ENCODE measurements at regions not wholly inside any gene's neighbourhood (a gene's known extent, or its start where the extent isn't known, plus 50 kb on each side); places are given as distances from the start of the nearest gene placed in this dataset.
A peak's percentile ranks its signal among the peaks of the same experiment; 100 is the strongest.

GRCh38 chr14:56379956-56380355 is 199.6 kb upstream of the TMEM260 start:
- no peak for TF ChIP-seq EZH2 (IDR thresholded peaks at IDR 0.05; ENCODE audit: borderline replicate concordance, low read depth, low read length, severe bottlenecking)
- TF ChIP-seq, protein P1, sequence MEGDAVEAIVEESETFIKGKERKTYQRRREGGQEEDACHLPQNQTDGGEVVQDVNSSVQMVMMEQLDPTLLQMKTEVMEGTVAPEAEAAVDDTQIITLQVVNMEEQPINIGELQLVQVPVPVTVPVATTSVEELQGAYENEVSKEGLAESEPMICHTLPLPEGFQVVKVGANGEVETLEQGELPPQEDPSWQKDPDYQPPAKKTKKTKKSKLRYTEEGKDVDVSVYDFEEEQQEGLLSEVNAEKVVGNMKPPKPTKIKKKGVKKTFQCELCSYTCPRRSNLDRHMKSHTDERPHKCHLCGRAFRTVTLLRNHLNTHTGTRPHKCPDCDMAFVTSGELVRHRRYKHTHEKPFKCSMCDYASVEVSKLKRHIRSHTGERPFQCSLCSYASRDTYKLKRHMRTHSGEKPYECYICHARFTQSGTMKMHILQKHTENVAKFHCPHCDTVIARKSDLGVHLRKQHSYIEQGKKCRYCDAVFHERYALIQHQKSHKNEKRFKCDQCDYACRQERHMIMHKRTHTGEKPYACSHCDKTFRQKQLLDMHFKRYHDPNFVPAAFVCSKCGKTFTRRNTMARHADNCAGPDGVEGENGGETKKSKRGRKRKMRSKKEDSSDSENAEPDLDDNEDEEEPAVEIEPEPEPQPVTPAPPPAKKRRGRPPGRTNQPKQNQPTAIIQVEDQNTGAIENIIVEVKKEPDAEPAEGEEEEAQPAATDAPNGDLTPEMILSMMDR (IDR thresholded peaks at IDR 0.05; ENCODE audit: borderline replicate concordance, extremely low read depth, low read length, poor library complexity, severe bottlenecking): no peak
- no peak overlapping the region for H3K9ac ChIP-seq (ENCODE audit: low read depth, low read length)
- no peak overlapping the region for H3K27ac ChIP-seq (ENCODE audit: low read length)
- no peaks in the 10 kb centered on the region for H3K79me2 ChIP-seq (ENCODE audit: insufficient read depth, low read length)
- H3K4me3 ChIP-seq (ENCODE audit: low read depth in 1 of 2, low read length in 2 of 2): no peak overlapping the region
- DNase-seq (no peak), ATAC-seq (ENCODE audit: insufficient read depth, low read depth) (no peak)
- H3K9me3 ChIP-seq (ENCODE audit: insufficient read depth, low read length, severe bottlenecking): peaks cover 3% of the 10 kb centered on the region
- H3K36me3 ChIP-seq (ENCODE audit: insufficient read depth, low read length): no peaks in the 10 kb centered on the region
- no peaks in the 10 kb centered on the region for H3K4me1 ChIP-seq (ENCODE audit: insufficient read depth, low read length)
- no peaks in the 10 kb centered on the region for H3K27me3 ChIP-seq (ENCODE audit: insufficient read depth, low read length, poor library complexity)
- no peaks in the 10 kb centered on the region for H4K20me1 ChIP-seq (ENCODE audit: insufficient read depth, low read length)
- H2AFZ ChIP-seq (ENCODE audit: low read depth, low read length): no peak overlapping the region
- H3K4me2 ChIP-seq (ENCODE audit: insufficient read depth, low read length): no peak overlapping the region

DNA sequence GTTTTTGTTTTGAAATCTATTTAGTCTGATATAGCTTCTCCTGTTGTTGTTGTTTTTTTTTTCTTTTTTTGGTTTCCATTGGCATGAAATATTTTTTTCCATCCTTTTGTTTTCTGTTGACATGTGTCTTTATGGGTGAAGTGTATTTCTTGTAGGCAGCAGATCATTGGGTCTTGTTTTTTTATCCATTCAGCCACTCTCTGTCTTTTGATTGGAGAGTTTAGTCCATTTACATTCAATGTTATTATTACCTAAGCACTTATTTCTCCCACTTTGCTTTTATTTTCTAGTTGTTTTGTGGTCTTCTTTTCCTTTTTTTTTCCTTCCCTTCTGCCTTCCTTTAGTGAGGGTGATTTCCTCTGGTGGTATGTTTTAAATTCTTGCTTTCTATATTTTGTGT is 193.6 kb upstream of the TMEM260 start:
- TF ChIP-seq, protein P1 (IDR thresholded peaks at IDR 0.05; ENCODE audit: borderline replicate concordance, extremely low read depth, low read length, poor library complexity, severe bottlenecking): no peak
- no peak for TF ChIP-seq EZH2 (IDR thresholded peaks at IDR 0.05; ENCODE audit: borderline replicate concordance, low read depth, low read length, severe bottlenecking)
- Histone ChIP-seq H3K36me3 (ENCODE audit: insufficient read depth, low read length) (no peaks in the 10 kb centered on the region), H2AFZ (ENCODE audit: low read depth, low read length) (no peak overlapping the region), H3K79me2 (ENCODE audit: insufficient read depth, low read length) (no peaks in the 10 kb centered on the region), H4K20me1 (ENCODE audit: insufficient read depth, low read length) (no peaks in the 10 kb centered on the region), H3K4me1 (ENCODE audit: insufficient read depth, low read length) (no peaks in the 10 kb centered on the region), H3K27me3 (ENCODE audit: insufficient read depth, low read length, poor library complexity) (no peaks in the 10 kb centered on the region), H3K9ac (ENCODE audit: low read depth, low read length) (no peak overlapping the region), H3K27ac (ENCODE audit: low read length) (no peak overlapping the region), H3K4me3 (ENCODE audit: low read depth in 1 of 2, low read length in 2 of 2) (no peak overlapping the region), H3K9me3 (ENCODE audit: insufficient read depth, low read length, severe bottlenecking) (peaks cover 8% of the 10 kb centered on the region), H3K4me2 (ENCODE audit: insufficient read depth, low read length) (no peak overlapping the region)
- no peak for DNase-seq
- ATAC-seq (ENCODE audit: insufficient read depth, low read depth): no peak

- Histone ChIP-seq H3K36me3 (ENCODE audit: insufficient read depth, low read length) (no peaks in the 10 kb centered on the region), H4K20me1 (ENCODE audit: insufficient read depth, low read length) (no peaks in the 10 kb centered on the region), H3K9ac (ENCODE audit: low read depth, low read length) (no peak overlapping the region), H2AFZ (ENCODE audit: low read depth, low read length) (no peak overlapping the region), H3K79me2 (ENCODE audit: insufficient read depth, low read length) (no peaks in the 10 kb centered on the region), H3K4me3 (ENCODE audit: low read depth in 1 of 2, low read length in 2 of 2) (no peak overlapping the region), H3K4me2 (ENCODE audit: insufficient read depth, low read length) (no peak overlapping the region), H3K27me3 (ENCODE audit: insufficient read depth, low read length, poor library complexity) (no peaks in the 10 kb centered on the region), H3K27ac (ENCODE audit: low read length) (no peak overlapping the region), H3K4me1 (ENCODE audit: insufficient read depth, low read length) (no peaks in the 10 kb centered on the region), H3K9me3 (ENCODE audit: insufficient read depth, low read length, severe bottlenecking) (peaks cover 5% of the 10 kb centered on the region)
- ATAC-seq (ENCODE audit: insufficient read depth, low read depth) (no peak), DNase-seq (no peak)
- no peak for TF ChIP-seq EZH2 (IDR thresholded peaks at IDR 0.05; ENCODE audit: borderline replicate concordance, low read depth, low read length, severe bottlenecking)
- TF ChIP-seq, protein P1 (IDR thresholded peaks at IDR 0.05; ENCODE audit: borderline replicate concordance, extremely low read depth, low read length, poor library complexity, severe bottlenecking): peak; percentile 11
These were observed 188.7 kb upstream of the TMEM260 start for GRCh38 chr14:56390859-56391258.

Measured in DND-41 (cell line).